Neural progenitor cell (in vitro differentiated cells): ENCODE measurements at regions not wholly inside any gene's neighbourhood (a gene's known extent, or its start where the extent isn't known, plus 50 kb on each side); places are given as distances from the start of the nearest gene placed in this dataset.

Experiments used
- CTCF ChIP-seq: fragments of 200-600 bp; sonication (generic); IDR thresholded peaks from 2 replicates; pipeline ENCODE4 v1.5.1; 2017; ENCODE audit warnings: antibody characterized with exemption, mild to moderate bottlenecking
- EZH2 ChIP-seq: fragments of 200-600 bp; sonication (generic); IDR thresholded peaks from 2 replicates; pipeline ENCODE4 v1.6.1; 2017; ENCODE audit warnings: antibody characterized with exemption, mild to moderate bottlenecking, moderate library complexity

- TF ChIP-seq CTCF (no peak), EZH2 (no peak)
Measured at GRCh38 chr11:90738799-90739198, 516.0 kb upstream of the CHORDC1 start.
